HFFc6 (cell line): ENCODE measurements at regions not wholly inside any gene's neighbourhood (a gene's known extent, or its start where the extent isn't known, plus 50 kb on each side); places are given as distances from the start of the nearest gene placed in this dataset.

ENCODE experiments used
- DNase-seq: peaks from one replicate; pipeline ENCODE4 v3.0.0-alpha.2; 2018
- H3K27ac Mint-ChIP-seq: 2 replicates; pipeline ENCODE4 v1.8.0; 2020; ENCODE audit warnings: mild to moderate bottlenecking, mixed read lengths
- H3K27me3 Mint-ChIP-seq: 2 replicates; pipeline ENCODE4 v1.8.0; 2021; ENCODE audit warnings: mild to moderate bottlenecking, moderate library complexity, mixed read lengths; ENCODE audit not compliant: insufficient read depth
- H3K36me3 Mint-ChIP-seq: 2 replicates; pipeline ENCODE4 v1.8.0; 2021; ENCODE audit warnings: low read depth, mixed read lengths
- H3K4me1 Mint-ChIP-seq: 2 replicates; pipeline ENCODE4 v1.8.0; 2020; ENCODE audit warnings: low read depth, mixed read lengths
- H3K4me3 Mint-ChIP-seq: 2 replicates; pipeline ENCODE4 v1.8.0; 2020; ENCODE audit warnings: mild to moderate bottlenecking, moderate library complexity, mixed read lengths
- H3K9me3 Mint-ChIP-seq: 2 replicates; pipeline ENCODE4 v1.8.0; 2020; ENCODE audit warnings: mild to moderate bottlenecking, mixed read lengths
- CTCF ChIP-seq: fragments of 200-600 bp; sonication (generic); IDR thresholded peaks from 2 replicates; pipeline ENCODE4 v1.5.0; 2021; ENCODE audit warnings: antibody characterized with exemption, mild to moderate bottlenecking

GRCh38 chr14:62077676-62078261, 315.5 kb downstream of the SNAPC1 start:
- no peak for TF ChIP-seq CTCF
- Mint-ChIP-seq H3K36me3 (no peaks in the 10 kb centered on the region; the same call in 1 of the 2 replicates), H3K27ac (no peak overlapping the region), H3K27me3 (no peaks in the 10 kb centered on the region; the same call in none of the 2 replicates), H3K4me3 (no peak overlapping the region), H3K4me1 (no peaks in the 10 kb centered on the region), H3K9me3 (no peaks in the 10 kb centered on the region)
- no peak for DNase-seq

GRCh38 chr14:62079038-62079437, 316.8 kb downstream of the SNAPC1 start:
- peaks cover 4% of the 10 kb centered on the region; the same call in 1 of the 2 replicates for H3K36me3 Mint-ChIP-seq
- H3K4me1 Mint-ChIP-seq: no peaks in the 10 kb centered on the region
- TF ChIP-seq CTCF: no peak
- H3K27ac Mint-ChIP-seq: no peak overlapping the region
- H3K27me3 Mint-ChIP-seq: no peaks in the 10 kb centered on the region; the same call in none of the 2 replicates
- H3K9me3 Mint-ChIP-seq: no peaks in the 10 kb centered on the region
- H3K4me3 Mint-ChIP-seq: no peak overlapping the region
- no peak for DNase-seq

- Mint-ChIP-seq H3K27me3 (no peaks in the 10 kb centered on the region; the same call in none of the 2 replicates), H3K4me1 (no peaks in the 10 kb centered on the region), H3K27ac (no peak overlapping the region), H3K36me3 (peaks cover 13% of the 10 kb centered on the region), H3K4me3 (no peak overlapping the region), H3K9me3 (peaks cover 4% of the 10 kb centered on the region; the same call in 1 of the 2 replicates)
- TF ChIP-seq CTCF: no peak
- no peak for DNase-seq
Observed at GRCh38 chr14:62081012-62081612, 318.9 kb downstream of the SNAPC1 start.

- peaks cover 13% of the 10 kb centered on the region for H3K36me3 Mint-ChIP-seq
Observed at GRCh38 chr14:62081951-62082350, 319.7 kb downstream of the SNAPC1 start.

GRCh38 chr14:62082779-62083178, 320.6 kb downstream of the SNAPC1 start:
- no peaks in the 10 kb centered on the region; the same call in none of the 2 replicates for H3K27me3 Mint-ChIP-seq
- no peak overlapping the region for H3K27ac Mint-ChIP-seq
- H3K4me1 Mint-ChIP-seq: no peaks in the 10 kb centered on the region
- no peak overlapping the region for H3K4me3 Mint-ChIP-seq
- H3K9me3 Mint-ChIP-seq: peaks cover 4% of the 10 kb centered on the region; the same call in 1 of the 2 replicates
- no peak for DNase-seq
- no peak for TF ChIP-seq CTCF
- peaks cover 13% of the 10 kb centered on the region for H3K36me3 Mint-ChIP-seq

More at GRCh38 chr14:62081951-62082350, 319.7 kb downstream of the SNAPC1 start:
- TF ChIP-seq CTCF: no peak
- Mint-ChIP-seq H3K4me1 (no peaks in the 10 kb centered on the region), H3K4me3 (no peak overlapping the region), H3K27me3 (no peaks in the 10 kb centered on the region; the same call in none of the 2 replicates), H3K27ac (no peak overlapping the region), H3K9me3 (peaks cover 4% of the 10 kb centered on the region; the same call in 1 of the 2 replicates)
- DNase-seq: no peak
